HL-60 (cell line): ENCODE measurements at regions not wholly inside any gene's neighbourhood (a gene's known extent, or its start where the extent isn't known, plus 50 kb on each side); places are given as distances from the start of the nearest gene placed in this dataset.

Experiments used
- DNase-seq, 2 experiments: peaks; one replicate each; pipeline ENCODE4 v3.0.0-alpha.2; 2010 to 2020; ENCODE audit warnings: low read depth in 1 of 2, low spot score in 1 of 2
- H3K27ac ChIP-seq: fragments of 250-450 bp; sonication (Bioruptor Pico); replicated peaks from 2 replicates; pipeline ENCODE4 v1.5.1; 2020; ENCODE audit warnings: mild to moderate bottlenecking, moderate library complexity
- H3K27me3 ChIP-seq: fragments of 250-450 bp; sonication (Bioruptor Pico); 2 replicates; pipeline ENCODE4 v1.5.1; 2021; ENCODE audit warnings: mild to moderate bottlenecking, moderate library complexity; ENCODE audit not compliant: insufficient read depth, poor library complexity, severe bottlenecking
- H3K4me3 ChIP-seq: replicated peaks from 2 replicates; pipeline ENCODE4 v1.5.1; 2011; ENCODE audit warnings: mild to moderate bottlenecking, control low read depth, low read length; ENCODE audit not compliant: insufficient read depth
- CTCF ChIP-seq: IDR thresholded peaks from one replicate; pipeline ENCODE4 v1.5.1; 2011; ENCODE audit warnings: low read length, control low read depth, inconsistent platforms; ENCODE audit not compliant: insufficient read depth
- GABPA ChIP-seq: IDR thresholded peaks from 2 replicates; pipeline ENCODE4 v1.6.1; 2012; ENCODE audit warnings: low read depth
- POLR2AphosphoS5 ChIP-seq: IDR thresholded peaks from 2 replicates; pipeline ENCODE4 v1.6.1; 2012; ENCODE audit warnings: low read depth
- REST ChIP-seq: IDR thresholded peaks from 2 replicates; pipeline ENCODE4 v1.6.1; 2012; ENCODE audit warnings: low read depth; ENCODE audit not compliant: insufficient replicate concordance
- SPI1 ChIP-seq: IDR thresholded peaks from 2 replicates; pipeline ENCODE4 v1.6.1; 2012; ENCODE audit warnings: low read depth, mild to moderate bottlenecking, borderline replicate concordance

GRCh38 chr5:125555591-125555990 is 809.2 kb upstream of the ZNF608 start:
- DNase-seq: no peak
- Histone ChIP-seq H3K27ac (no peak overlapping the region), H3K4me3 (no peak overlapping the region), H3K27me3 (no peaks in the 10 kb centered on the region)
- TF ChIP-seq REST (no peak), GABPA (no peak), CTCF (no peak), POLR2AphosphoS5 (no peak), SPI1 (no peak)

- Histone ChIP-seq H3K27ac (no peak overlapping the region), H3K4me3 (no peak overlapping the region), H3K27me3 (no peaks in the 10 kb centered on the region)
- TF ChIP-seq SPI1 (no peak), POLR2AphosphoS5 (no peak)
- DNase-seq: no peak
These were observed 811.6 kb upstream of the ZNF608 start for GRCh38 chr5:125558016-125558415.

DNA sequence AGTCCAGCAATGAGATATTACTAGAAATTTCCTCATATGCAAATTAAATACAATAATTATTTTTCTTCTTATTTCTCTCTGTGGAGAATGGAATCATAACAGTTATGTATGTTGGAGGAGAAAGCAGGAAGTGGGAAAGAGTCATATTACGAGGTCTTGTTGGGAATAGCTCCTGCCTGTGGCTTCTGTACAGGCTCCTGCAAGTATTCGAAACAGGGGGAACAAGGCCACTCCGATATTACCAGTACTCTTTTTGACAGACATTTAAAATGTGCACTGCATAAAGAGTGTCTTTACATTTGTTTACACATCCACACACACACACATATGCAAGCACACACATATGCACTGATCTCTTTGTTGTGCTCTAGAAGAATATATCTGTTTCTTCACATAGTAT is 812.0 kb upstream of the ZNF608 start:
- no peak for TF ChIP-seq SPI1
- TF ChIP-seq REST: no peak
- no peak for TF ChIP-seq POLR2AphosphoS5
- no peak for TF ChIP-seq GABPA
- TF ChIP-seq CTCF: no peak
- Histone ChIP-seq H3K27me3 (no peaks in the 10 kb centered on the region), H3K27ac (no peak overlapping the region), H3K4me3 (no peak overlapping the region)
- no peak for DNase-seq

- Histone ChIP-seq H3K4me3 (no peak overlapping the region), H3K27ac (no peak overlapping the region), H3K27me3 (no peaks in the 10 kb centered on the region)
- DNase-seq: no peak
- TF ChIP-seq CTCF: no peak
- no peak for TF ChIP-seq POLR2AphosphoS5
- no peak for TF ChIP-seq SPI1
- no peak for TF ChIP-seq REST
- TF ChIP-seq GABPA: no peak
These were observed 812.9 kb upstream of the ZNF608 start for GRCh38 chr5:125559296-125559695.
